Ascending aorta (tissue), 2 donors: ENCODE measurements at regions not wholly inside any gene's neighbourhood (a gene's known extent, or its start where the extent isn't known, plus 50 kb on each side); places are given as distances from the start of the nearest gene placed in this dataset.

ENCODE experiments used
- DNase-seq, 2 donors: peaks; one replicate each; pipeline ENCODE4 v3.0.0-alpha.2; 2019; ENCODE audit warnings: low spot score in 2 of 2
- H3K27ac ChIP-seq, 2 donors: fragments of 200-600 bp; sonication (generic); one replicate each; pipeline ENCODE4 v1.5.1; 2016 to 2017; ENCODE audit warnings: mild to moderate bottlenecking in 1 of 2
- H3K27me3 ChIP-seq: fragments of 200-600 bp; sonication (generic); one replicate; pipeline ENCODE4 v1.5.1; 2017
- H3K36me3 ChIP-seq, 2 donors: fragments of 200-600 bp; sonication (generic); one replicate each; pipeline ENCODE4 v1.5.1; 2016
- H3K4me1 ChIP-seq, 2 donors: fragments of 200-600 bp; sonication (generic); one replicate each; pipeline ENCODE4 v1.5.1; 2016 to 2017; ENCODE audit warnings: mild to moderate bottlenecking in 1 of 2
- H3K4me3 ChIP-seq, 2 donors: fragments of 200-600 bp; sonication (generic); one replicate each; pipeline ENCODE4 v1.5.1; 2016 to 2017; ENCODE audit warnings: mild to moderate bottlenecking in 1 of 2
- H3K9me3 ChIP-seq, 2 donors: fragments of 200-600 bp; sonication (generic); one replicate each; pipeline ENCODE4 v1.5.1; 2016
- CTCF ChIP-seq, 3 experiments: fragments of 200-600 bp in 2 of 3; fragments of 450-650 bp in 1 of 3; sonication (generic) in 2 of 3; IDR thresholded peaks; one replicate each; pipeline ENCODE4 v1.5.1; 2016 to 2019; ENCODE audit warnings: antibody characterized with exemption in 3 of 3, mild to moderate bottlenecking in 1 of 3, moderate library complexity in 1 of 3
- intact Hi-C: fragments of 100-400 bp; cut with DNase I; formaldehyde crosslinking; loops from one replicate; pipeline ENCODE4 v1.15.1; 2023

- peaks cover 10% of the 10 kb centered on the region for H3K27me3 ChIP-seq
- peak overlapping the region; percentile 51 to 58 for H3K27ac ChIP-seq
- TF ChIP-seq CTCF (IDR thresholded peaks at IDR 0.05) = no peak
- H3K4me1 ChIP-seq = peaks cover 6 to 7% of the 10 kb centered on the region in 2 donors
- H3K4me3 ChIP-seq = peak overlapping the region in 1 of 2 donors; percentile 61
- H3K36me3 ChIP-seq = no peaks in the 10 kb centered on the region
- H3K9me3 ChIP-seq = no peaks in the 10 kb centered on the region
- intact Hi-C loops = loop anchor here (2.0 kb wide), 1 partner anchor 390 kb away; no protein-coding TSS in a partner anchor
- DNase-seq = no peak
These were observed 54.9 kb upstream of the PPP2R5C start for GRCh38 chr14:101706509-101707067.

- no peaks in the 10 kb centered on the region for H3K36me3 ChIP-seq
- no peaks in the 10 kb centered on the region for H3K9me3 ChIP-seq
- peaks cover 10% of the 10 kb centered on the region for H3K27me3 ChIP-seq
- peak; percentile 73 to 82 (median 79) for TF ChIP-seq CTCF (IDR thresholded peaks at IDR 0.05)
- peaks cover 6 to 7% of the 10 kb centered on the region in 2 donors for H3K4me1 ChIP-seq
- H3K4me3 ChIP-seq = no peak overlapping the region
- DNase-seq = no peak
- intact Hi-C loops = loop anchor here (2.0 kb wide), 1 partner anchor 390 kb away; no protein-coding TSS in a partner anchor
- H3K27ac ChIP-seq = no peak overlapping the region
These were observed 54.3 kb upstream of the PPP2R5C start for GRCh38 chr14:101707068-101707842.

GRCh38 chr14:101707863-101708620, 53.5 kb upstream of the PPP2R5C start:
- Histone ChIP-seq H3K4me1 (peaks cover 6 to 7% of the 10 kb centered on the region in 2 donors), H3K36me3 (no peaks in the 10 kb centered on the region), H3K9me3 (no peaks in the 10 kb centered on the region), H3K4me3 (no peak overlapping the region), H3K27me3 (peaks cover 10% of the 10 kb centered on the region), H3K27ac (no peak overlapping the region)
- intact Hi-C loops = loop anchor here (2.0 kb wide), 1 partner anchor 389 kb away; no protein-coding TSS in a partner anchor
- no peak for TF ChIP-seq CTCF (IDR thresholded peaks at IDR 0.05)
- DNase-seq = no peak

- intact Hi-C loops = no loop called here
- DNase-seq = no peak
- Histone ChIP-seq H3K36me3 (no peaks in the 10 kb centered on the region), H3K27ac (no peak overlapping the region), H3K4me1 (peaks cover 6 to 7% of the 10 kb centered on the region in 2 donors), H3K4me3 (no peak overlapping the region), H3K9me3 (no peaks in the 10 kb centered on the region), H3K27me3 (peaks cover 10% of the 10 kb centered on the region)
- no peak for TF ChIP-seq CTCF (IDR thresholded peaks at IDR 0.05)
These were observed 52.5 kb upstream of the PPP2R5C start for GRCh38 chr14:101708853-101709532.

- H3K4me1 ChIP-seq = peaks cover 6 to 7% of the 10 kb centered on the region in 2 donors
- no peaks in the 10 kb centered on the region for H3K36me3 ChIP-seq
- TF ChIP-seq CTCF (IDR thresholded peaks at IDR 0.05) = no peak
- H3K27ac ChIP-seq = no peak overlapping the region
- no peak for DNase-seq
- H3K9me3 ChIP-seq = no peaks in the 10 kb centered on the region
- peaks cover 10% of the 10 kb centered on the region for H3K27me3 ChIP-seq
- intact Hi-C loops = no loop called here
- no peak overlapping the region for H3K4me3 ChIP-seq
These were observed 52.0 kb upstream of the PPP2R5C start for GRCh38 chr14:101709533-101709881.
